BLaER1 (cell line): ENCODE measurements at regions not wholly inside any gene's neighbourhood (a gene's known extent, or its start where the extent isn't known, plus 50 kb on each side); places are given as distances from the start of the nearest gene placed in this dataset.

Experiments used
- H3K27ac ChIP-seq: shearing (Covaris generic); formaldehyde crosslinking; 2 replicates; pipeline ENCODE4 v1.8.1; 2022
- H3K27me3 ChIP-seq: shearing (Covaris generic); formaldehyde crosslinking; 2 replicates; pipeline ENCODE4 v1.8.1; 2022
- H3K36me3 ChIP-seq: shearing (Covaris generic); formaldehyde crosslinking; 2 replicates; pipeline ENCODE4 v1.8.1; 2022
- H3K4me1 ChIP-seq: shearing (Covaris generic); formaldehyde crosslinking; 2 replicates; pipeline ENCODE4 v1.8.1; 2022
- H3K4me2 ChIP-seq: shearing (Covaris generic); formaldehyde crosslinking; 2 replicates; pipeline ENCODE4 v1.8.1; 2022
- H3K4me3 ChIP-seq: shearing (Covaris generic); formaldehyde crosslinking; 2 replicates; pipeline ENCODE4 v1.8.1; 2022
- H3K9ac ChIP-seq: shearing (Covaris generic); formaldehyde crosslinking; 2 replicates; pipeline ENCODE4 v1.8.1; 2022
- H3K9me3 ChIP-seq: shearing (Covaris generic); formaldehyde crosslinking; 2 replicates; pipeline ENCODE4 v1.8.1; 2022
- H4K20me1 ChIP-seq: shearing (Covaris generic); formaldehyde crosslinking; 2 replicates; pipeline ENCODE4 v1.8.1; 2022
- Cebpa-rat ChIP-seq: shearing (Covaris generic); IDR thresholded peaks from 2 replicates; pipeline ENCODE4 v1.8.1; 2022

GRCh38 chr1:195428927-195429326 lies 1179.3 kb downstream of the KCNT2 start:
- H3K4me2 ChIP-seq, result no peak overlapping the region

GRCh38 chr1:195415584-195415983 lies 1192.7 kb downstream of the KCNT2 start:
- H3K4me1 ChIP-seq, result no peaks in the 10 kb centered on the region
- no peaks in the 10 kb centered on the region for H4K20me1 ChIP-seq
- H3K4me3 ChIP-seq, result no peak overlapping the region
- H3K27ac ChIP-seq, result no peak overlapping the region
- no peak overlapping the region for H3K4me2 ChIP-seq
- no peak overlapping the region for H3K9ac ChIP-seq
- no peaks in the 10 kb centered on the region for H3K36me3 ChIP-seq
- no peak for TF ChIP-seq Cebpa-rat
- no peaks in the 10 kb centered on the region for H3K9me3 ChIP-seq
- H3K27me3 ChIP-seq, result no peaks in the 10 kb centered on the region

More at GRCh38 chr1:195428927-195429326, 1179.3 kb downstream of the KCNT2 start:
- no peaks in the 10 kb centered on the region for H3K36me3 ChIP-seq
- no peaks in the 10 kb centered on the region for H3K9me3 ChIP-seq
- no peak overlapping the region for H3K4me3 ChIP-seq
- H3K4me1 ChIP-seq, result no peaks in the 10 kb centered on the region
- H3K27ac ChIP-seq, result no peak overlapping the region
- H3K27me3 ChIP-seq, result no peaks in the 10 kb centered on the region
- no peak for TF ChIP-seq Cebpa-rat
- no peaks in the 10 kb centered on the region for H4K20me1 ChIP-seq
- H3K9ac ChIP-seq, result no peak overlapping the region

GRCh38 chr1:195394567-195394966 lies 1213.7 kb downstream of the KCNT2 start:
- Histone ChIP-seq H3K4me3 (no peak overlapping the region), H3K27ac (no peak overlapping the region), H3K27me3 (no peaks in the 10 kb centered on the region), H3K9ac (no peak overlapping the region), H3K9me3 (no peaks in the 10 kb centered on the region), H3K36me3 (no peaks in the 10 kb centered on the region), H4K20me1 (no peaks in the 10 kb centered on the region), H3K4me2 (no peak overlapping the region), H3K4me1 (no peaks in the 10 kb centered on the region)
- TF ChIP-seq Cebpa-rat, result no peak

GRCh38 chr1:195376190-195376589 lies 1232.0 kb downstream of the KCNT2 start:
- no peak overlapping the region for H3K9ac ChIP-seq

GRCh38 chr1:195373856-195374255 lies 1234.4 kb downstream of the KCNT2 start:
- H3K27ac ChIP-seq, result no peak overlapping the region
- H3K9me3 ChIP-seq, result no peaks in the 10 kb centered on the region
- no peak overlapping the region for H3K4me3 ChIP-seq
- H3K27me3 ChIP-seq, result no peaks in the 10 kb centered on the region
- no peaks in the 10 kb centered on the region for H3K4me1 ChIP-seq
- H3K9ac ChIP-seq, result no peak overlapping the region
- TF ChIP-seq Cebpa-rat, result no peak
- H3K4me2 ChIP-seq, result no peak overlapping the region
- H4K20me1 ChIP-seq, result no peaks in the 10 kb centered on the region
- H3K36me3 ChIP-seq, result no peaks in the 10 kb centered on the region

More at GRCh38 chr1:195376190-195376589, 1232.0 kb downstream of the KCNT2 start:
- Histone ChIP-seq H3K9me3 (no peaks in the 10 kb centered on the region), H3K36me3 (no peaks in the 10 kb centered on the region), H4K20me1 (no peaks in the 10 kb centered on the region), H3K27ac (no peak overlapping the region), H3K4me1 (no peaks in the 10 kb centered on the region), H3K4me2 (no peak overlapping the region), H3K4me3 (no peak overlapping the region), H3K27me3 (no peaks in the 10 kb centered on the region)
- no peak for TF ChIP-seq Cebpa-rat

- Histone ChIP-seq H3K9ac (no peak overlapping the region), H3K9me3 (no peaks in the 10 kb centered on the region), H3K27ac (no peak overlapping the region), H3K36me3 (no peaks in the 10 kb centered on the region), H4K20me1 (no peaks in the 10 kb centered on the region), H3K4me2 (no peak overlapping the region), H3K4me1 (no peaks in the 10 kb centered on the region), H3K4me3 (no peak overlapping the region), H3K27me3 (no peaks in the 10 kb centered on the region)
- TF ChIP-seq Cebpa-rat, result no peak
Measured at GRCh38 chr1:195345149-195345548, 1263.1 kb downstream of the KCNT2 start.

GRCh38 chr1:195337646-195338045 lies 1270.6 kb downstream of the KCNT2 start:
- Histone ChIP-seq H3K4me3 (no peak overlapping the region), H3K36me3 (no peaks in the 10 kb centered on the region), H3K27ac (no peak overlapping the region), H4K20me1 (no peaks in the 10 kb centered on the region), H3K9me3 (no peaks in the 10 kb centered on the region), H3K4me2 (no peak overlapping the region), H3K9ac (no peak overlapping the region), H3K27me3 (no peaks in the 10 kb centered on the region), H3K4me1 (no peaks in the 10 kb centered on the region)
- TF ChIP-seq Cebpa-rat, result no peak

GRCh38 chr1:195336812-195337211 lies 1271.4 kb downstream of the KCNT2 start:
- Histone ChIP-seq H3K36me3 (no peaks in the 10 kb centered on the region), H3K4me2 (no peak overlapping the region), H3K4me3 (no peak overlapping the region)

GRCh38 chr1:195335541-195335940 lies 1272.7 kb downstream of the KCNT2 start:
- no peaks in the 10 kb centered on the region for H3K4me1 ChIP-seq
- TF ChIP-seq Cebpa-rat, result no peak
- H3K36me3 ChIP-seq, result no peaks in the 10 kb centered on the region
- no peak overlapping the region for H3K4me3 ChIP-seq
- H3K9ac ChIP-seq, result no peak overlapping the region
- H3K27ac ChIP-seq, result no peak overlapping the region
- no peaks in the 10 kb centered on the region for H3K27me3 ChIP-seq
- no peaks in the 10 kb centered on the region for H4K20me1 ChIP-seq
- no peaks in the 10 kb centered on the region for H3K9me3 ChIP-seq
- H3K4me2 ChIP-seq, result no peak overlapping the region

More at GRCh38 chr1:195336812-195337211, 1271.4 kb downstream of the KCNT2 start:
- Histone ChIP-seq H3K27ac (no peak overlapping the region), H3K27me3 (no peaks in the 10 kb centered on the region), H3K9ac (no peak overlapping the region), H4K20me1 (no peaks in the 10 kb centered on the region), H3K9me3 (no peaks in the 10 kb centered on the region), H3K4me1 (no peaks in the 10 kb centered on the region)
- TF ChIP-seq Cebpa-rat, result no peak

GRCh38 chr1:195332102-195332501 lies 1276.1 kb downstream of the KCNT2 start:
- Histone ChIP-seq H3K4me1 (no peaks in the 10 kb centered on the region), H3K27ac (no peak overlapping the region), H4K20me1 (no peaks in the 10 kb centered on the region), H3K27me3 (no peaks in the 10 kb centered on the region), H3K9ac (no peak overlapping the region), H3K36me3 (no peaks in the 10 kb centered on the region), H3K4me3 (no peak overlapping the region), H3K4me2 (no peak overlapping the region), H3K9me3 (no peaks in the 10 kb centered on the region)
- TF ChIP-seq Cebpa-rat, result no peak

- Histone ChIP-seq H4K20me1 (no peaks in the 10 kb centered on the region), H3K9ac (no peak overlapping the region), H3K9me3 (no peaks in the 10 kb centered on the region), H3K4me3 (no peak overlapping the region), H3K4me1 (no peaks in the 10 kb centered on the region), H3K27ac (no peak overlapping the region), H3K27me3 (no peaks in the 10 kb centered on the region), H3K36me3 (no peaks in the 10 kb centered on the region), H3K4me2 (no peak overlapping the region)
- TF ChIP-seq Cebpa-rat, result no peak
Measured at GRCh38 chr1:195328681-195329080, 1279.6 kb downstream of the KCNT2 start.
